ENCODE measurements at regions not wholly inside any gene's neighbourhood (a gene's known extent, or its start where the extent isn't known, plus 50 kb on each side); places are given as distances from the start of the nearest gene placed in this dataset.

DNA sequence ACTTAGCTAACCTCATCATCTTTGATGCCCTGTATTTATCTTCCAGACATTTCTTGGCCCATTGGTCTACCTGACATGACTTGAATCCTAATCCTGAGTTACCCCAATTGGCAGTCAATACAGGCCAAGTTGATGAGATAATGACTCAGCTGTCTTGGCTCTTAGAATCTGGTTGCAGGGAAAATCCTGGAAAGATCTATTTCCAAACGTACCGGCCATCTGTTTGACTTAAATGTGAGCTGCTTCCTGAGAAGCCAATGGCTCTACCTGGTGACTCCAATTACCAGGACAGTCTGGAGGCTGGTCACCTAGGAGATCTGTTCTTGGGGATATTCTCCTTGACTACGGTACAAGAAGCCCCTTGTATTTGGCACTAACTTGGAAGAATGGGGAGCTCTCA is 475.2 kb upstream of the BRINP1 start:
- DNase-seq (ENCODE audit: extremely low spot score in 2 of 2): no peak
- intact Hi-C loops (cut with DNase I): no loop called here
- Histone ChIP-seq H3K36me3 (no peaks in the 10 kb centered on the region), H3K27me3 (no peaks in the 10 kb centered on the region), H3K4me3 (no peak overlapping the region), H3K9me3 (no peaks in the 10 kb centered on the region), H3K4me1 (no peaks in the 10 kb centered on the region), H3K27ac (no peak overlapping the region)
- TF ChIP-seq, protein P1, sequence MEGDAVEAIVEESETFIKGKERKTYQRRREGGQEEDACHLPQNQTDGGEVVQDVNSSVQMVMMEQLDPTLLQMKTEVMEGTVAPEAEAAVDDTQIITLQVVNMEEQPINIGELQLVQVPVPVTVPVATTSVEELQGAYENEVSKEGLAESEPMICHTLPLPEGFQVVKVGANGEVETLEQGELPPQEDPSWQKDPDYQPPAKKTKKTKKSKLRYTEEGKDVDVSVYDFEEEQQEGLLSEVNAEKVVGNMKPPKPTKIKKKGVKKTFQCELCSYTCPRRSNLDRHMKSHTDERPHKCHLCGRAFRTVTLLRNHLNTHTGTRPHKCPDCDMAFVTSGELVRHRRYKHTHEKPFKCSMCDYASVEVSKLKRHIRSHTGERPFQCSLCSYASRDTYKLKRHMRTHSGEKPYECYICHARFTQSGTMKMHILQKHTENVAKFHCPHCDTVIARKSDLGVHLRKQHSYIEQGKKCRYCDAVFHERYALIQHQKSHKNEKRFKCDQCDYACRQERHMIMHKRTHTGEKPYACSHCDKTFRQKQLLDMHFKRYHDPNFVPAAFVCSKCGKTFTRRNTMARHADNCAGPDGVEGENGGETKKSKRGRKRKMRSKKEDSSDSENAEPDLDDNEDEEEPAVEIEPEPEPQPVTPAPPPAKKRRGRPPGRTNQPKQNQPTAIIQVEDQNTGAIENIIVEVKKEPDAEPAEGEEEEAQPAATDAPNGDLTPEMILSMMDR (IDR thresholded peaks at IDR 0.05): no peak
- no peak for TF ChIP-seq POLR2A (IDR thresholded peaks at IDR 0.05)
- TF ChIP-seq POLR2AphosphoS5 (IDR thresholded peaks at IDR 0.05; ENCODE audit: insufficient read depth in 1 of 2, low read depth in 1 of 2): no peak

DNA sequence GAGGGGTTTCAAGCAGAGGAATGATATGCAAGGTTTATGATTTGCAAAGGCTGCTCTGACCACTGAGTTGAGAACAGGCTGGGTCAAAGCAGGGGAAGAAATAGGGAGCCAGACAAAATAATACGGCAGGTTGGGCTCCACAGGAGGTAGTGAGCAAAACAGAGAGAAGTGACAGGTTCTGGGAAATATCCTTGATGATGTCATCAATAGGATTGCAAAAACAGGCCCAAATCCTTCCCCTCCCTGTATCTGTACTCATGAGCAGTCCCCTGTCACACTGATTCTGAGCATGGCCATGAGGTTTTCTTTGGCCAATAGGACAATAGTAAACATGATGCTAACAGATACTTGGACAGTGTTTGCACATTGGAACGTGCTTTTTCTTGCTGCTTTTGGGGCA is 471.8 kb upstream of the BRINP1 start:
- intact Hi-C loops (cut with DNase I): no loop called here

DNA sequence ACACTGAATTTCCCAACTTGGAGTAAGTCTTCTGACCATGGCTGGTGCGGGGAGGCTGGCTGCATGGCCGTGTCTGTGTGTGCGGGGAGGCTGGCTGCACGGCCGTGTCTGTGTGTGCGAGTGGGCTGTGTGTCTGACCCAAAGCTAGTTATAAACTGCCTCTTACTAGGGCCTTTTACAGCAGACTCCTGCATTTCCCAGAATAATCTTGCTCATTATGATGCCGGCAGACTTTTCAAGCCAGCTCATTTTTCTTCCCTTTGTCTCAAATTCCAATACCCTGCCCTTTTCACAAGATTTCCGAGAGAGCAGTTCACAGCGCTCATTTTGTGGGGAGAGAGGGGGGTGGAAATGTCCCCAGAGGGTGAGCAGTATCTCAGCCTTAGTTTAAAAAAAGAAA is 470.7 kb upstream of the BRINP1 start:
- H3K4me1 ChIP-seq: no peaks in the 10 kb centered on the region
- H3K4me3 ChIP-seq: no peak overlapping the region
- DNase-seq (ENCODE audit: extremely low spot score in 2 of 2): no peak
- no peaks in the 10 kb centered on the region for H3K36me3 ChIP-seq
- TF ChIP-seq, protein P1 (IDR thresholded peaks at IDR 0.05): no peak
- no peak for TF ChIP-seq POLR2AphosphoS5 (IDR thresholded peaks at IDR 0.05; ENCODE audit: insufficient read depth in 1 of 2, low read depth in 1 of 2)
- no peak overlapping the region for H3K27ac ChIP-seq
- no peaks in the 10 kb centered on the region for H3K9me3 ChIP-seq
- no peaks in the 10 kb centered on the region for H3K27me3 ChIP-seq
- intact Hi-C loops (cut with DNase I): no loop called here

More for the DNA sequence above, 471.8 kb upstream of the BRINP1 start:
- Histone ChIP-seq H3K27me3 (no peaks in the 10 kb centered on the region), H3K9me3 (no peaks in the 10 kb centered on the region), H3K4me1 (no peaks in the 10 kb centered on the region), H3K4me3 (no peak overlapping the region), H3K36me3 (no peaks in the 10 kb centered on the region), H3K27ac (no peak overlapping the region)
- no peak for DNase-seq (ENCODE audit: extremely low spot score in 2 of 2)
- TF ChIP-seq POLR2A (IDR thresholded peaks at IDR 0.05): no peak
- TF ChIP-seq, protein P1 (IDR thresholded peaks at IDR 0.05): no peak
- TF ChIP-seq POLR2AphosphoS5 (IDR thresholded peaks at IDR 0.05; ENCODE audit: insufficient read depth in 1 of 2, low read depth in 1 of 2): no peak

DNA sequence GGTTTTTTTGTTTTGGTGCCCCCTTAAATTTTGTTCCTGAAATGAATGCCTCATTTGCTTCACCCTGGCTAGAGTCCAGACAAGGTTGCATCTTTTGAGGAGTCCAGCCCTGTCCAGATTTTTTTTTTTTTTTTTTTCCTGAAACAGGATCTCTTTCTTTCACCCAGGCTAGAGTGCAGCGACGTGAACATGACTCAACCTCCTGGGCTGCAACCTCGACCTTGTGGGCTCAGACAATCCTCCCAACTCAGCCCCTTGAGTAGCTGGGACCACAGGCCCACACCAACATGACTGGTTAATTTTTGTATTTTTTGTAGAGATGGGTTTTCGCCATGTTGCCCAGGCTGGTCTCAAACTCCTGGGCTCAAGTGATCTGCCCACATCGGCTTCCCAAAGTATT is 469.0 kb upstream of the BRINP1 start:
- Histone ChIP-seq H3K36me3 (no peaks in the 10 kb centered on the region), H3K4me1 (no peaks in the 10 kb centered on the region), H3K4me3 (no peak overlapping the region), H3K27ac (no peak overlapping the region), H3K9me3 (no peaks in the 10 kb centered on the region), H3K27me3 (no peaks in the 10 kb centered on the region)
- intact Hi-C loops (cut with DNase I): no loop called here
- DNase-seq (ENCODE audit: extremely low spot score in 2 of 2): no peak
- TF ChIP-seq POLR2AphosphoS5 (IDR thresholded peaks at IDR 0.05; ENCODE audit: insufficient read depth in 1 of 2, low read depth in 1 of 2): no peak
- TF ChIP-seq, protein P1 (IDR thresholded peaks at IDR 0.05): no peak
- no peak for TF ChIP-seq POLR2A (IDR thresholded peaks at IDR 0.05)

DNA sequence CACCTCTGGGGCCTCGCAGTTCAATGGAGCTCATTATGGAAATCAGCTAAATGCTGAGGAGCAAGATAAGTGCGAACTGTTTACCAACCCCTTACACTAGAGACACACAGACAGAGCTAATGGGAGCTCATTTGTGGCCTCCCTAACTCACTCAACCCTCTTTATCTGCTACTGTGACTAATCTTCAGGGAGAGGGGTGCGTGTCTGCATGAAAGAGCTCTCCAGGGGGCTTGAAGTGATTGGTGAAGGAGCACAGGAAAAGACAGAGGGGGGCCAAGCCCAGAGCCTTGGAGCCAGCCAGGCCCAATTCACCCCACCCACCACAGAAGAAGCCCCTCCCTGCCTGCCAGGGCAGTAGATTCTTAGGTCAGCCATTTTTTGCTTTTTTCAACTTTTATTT is 466.8 kb upstream of the BRINP1 start:
- Histone ChIP-seq H3K27me3 (no peaks in the 10 kb centered on the region), H3K36me3 (no peaks in the 10 kb centered on the region), H3K4me3 (no peak overlapping the region), H3K27ac (no peak overlapping the region), H3K4me1 (no peaks in the 10 kb centered on the region), H3K9me3 (no peaks in the 10 kb centered on the region)
- TF ChIP-seq POLR2A (IDR thresholded peaks at IDR 0.05) (no peak), POLR2AphosphoS5 (IDR thresholded peaks at IDR 0.05; ENCODE audit: insufficient read depth in 1 of 2, low read depth in 1 of 2) (no peak)
- TF ChIP-seq, protein P1 (IDR thresholded peaks at IDR 0.05): no peak
- intact Hi-C loops (cut with DNase I): no loop called here
- no peak for DNase-seq (ENCODE audit: extremely low spot score in 2 of 2)
